ENCODE measurements at regions not wholly inside any gene's neighbourhood (a gene's known extent, or its start where the extent isn't known, plus 50 kb on each side); places are given as distances from the start of the nearest gene placed in this dataset.

GRCh38 chr12:71038960-71039359 is 118.4 kb upstream of the PTPRR start:
- Histone ChIP-seq H3K9me3 (ENCODE audit: control insufficient read depth, insufficient read depth, low read length) (no peaks in the 10 kb centered on the region), H3K4me3 (ENCODE audit: low read length) (no peak overlapping the region), H3K27ac (ENCODE audit: low read length) (no peak overlapping the region), H3K27me3 (ENCODE audit: control insufficient read depth, insufficient read depth, low read length) (no peaks in the 10 kb centered on the region), H3K36me3 (ENCODE audit: control insufficient read depth, insufficient read depth, low read length) (no peaks in the 10 kb centered on the region), H3K4me1 (ENCODE audit: control insufficient read depth, insufficient read depth, low read length) (no peaks in the 10 kb centered on the region)
- WGBS (ENCODE audit: insufficient coverage, insufficient read length), result no CpG with 5 or more reads among the region's 1 CpG
- no peak for DNase-seq (ENCODE audit: low read depth, low spot score)

- Histone ChIP-seq H3K4me3 (ENCODE audit: low read length) (no peak overlapping the region), H3K36me3 (ENCODE audit: control insufficient read depth, insufficient read depth, low read length) (no peaks in the 10 kb centered on the region), H3K4me1 (ENCODE audit: control insufficient read depth, insufficient read depth, low read length) (no peaks in the 10 kb centered on the region), H3K9me3 (ENCODE audit: control insufficient read depth, insufficient read depth, low read length) (no peaks in the 10 kb centered on the region), H3K27ac (ENCODE audit: low read length) (no peak overlapping the region), H3K27me3 (ENCODE audit: control insufficient read depth, insufficient read depth, low read length) (no peaks in the 10 kb centered on the region)
- no CpG with 5 or more reads among the region's 1 CpG for WGBS (ENCODE audit: insufficient coverage, insufficient read length)
- DNase-seq (ENCODE audit: low read depth, low spot score), result no peak
Measured at GRCh38 chr12:71036526-71036925, 116.0 kb upstream of the PTPRR start.

- Histone ChIP-seq H3K4me1 (ENCODE audit: control insufficient read depth, insufficient read depth, low read length) (no peaks in the 10 kb centered on the region), H3K27ac (ENCODE audit: low read length) (no peak overlapping the region), H3K36me3 (ENCODE audit: control insufficient read depth, insufficient read depth, low read length) (no peaks in the 10 kb centered on the region), H3K27me3 (ENCODE audit: control insufficient read depth, insufficient read depth, low read length) (no peaks in the 10 kb centered on the region), H3K9me3 (ENCODE audit: control insufficient read depth, insufficient read depth, low read length) (no peaks in the 10 kb centered on the region), H3K4me3 (ENCODE audit: low read length) (no peak overlapping the region)
- no CpG with 5 or more reads among the region's 4 CpGs for WGBS (ENCODE audit: insufficient coverage, insufficient read length)
- DNase-seq (ENCODE audit: low read depth, low spot score), result no peak
Measured at GRCh38 chr12:71032933-71033332, 112.4 kb upstream of the PTPRR start.

- H3K9me3 ChIP-seq (ENCODE audit: control insufficient read depth, insufficient read depth, low read length), result no peaks in the 10 kb centered on the region
- WGBS (ENCODE audit: insufficient coverage, insufficient read length), result no CpG with 5 or more reads among the region's 3 CpGs
- no peak overlapping the region for H3K4me3 ChIP-seq (ENCODE audit: low read length)
- H3K36me3 ChIP-seq (ENCODE audit: control insufficient read depth, insufficient read depth, low read length), result no peaks in the 10 kb centered on the region
- no peak overlapping the region for H3K27ac ChIP-seq (ENCODE audit: low read length)
- H3K4me1 ChIP-seq (ENCODE audit: control insufficient read depth, insufficient read depth, low read length), result no peaks in the 10 kb centered on the region
- no peak for DNase-seq (ENCODE audit: low read depth, low spot score)
- H3K27me3 ChIP-seq (ENCODE audit: control insufficient read depth, insufficient read depth, low read length), result no peaks in the 10 kb centered on the region
Measured at GRCh38 chr12:71029302-71029701, 108.8 kb upstream of the PTPRR start.

- Histone ChIP-seq H3K36me3 (ENCODE audit: control insufficient read depth, insufficient read depth, low read length) (no peaks in the 10 kb centered on the region), H3K27ac (ENCODE audit: low read length) (no peak overlapping the region), H3K27me3 (ENCODE audit: control insufficient read depth, insufficient read depth, low read length) (no peaks in the 10 kb centered on the region), H3K4me1 (ENCODE audit: control insufficient read depth, insufficient read depth, low read length) (no peaks in the 10 kb centered on the region), H3K4me3 (ENCODE audit: low read length) (no peak overlapping the region), H3K9me3 (ENCODE audit: control insufficient read depth, insufficient read depth, low read length) (no peaks in the 10 kb centered on the region)
- WGBS (ENCODE audit: insufficient coverage, insufficient read length), result no CpG with 5 or more reads among the region's 7 CpGs
- no peak for DNase-seq (ENCODE audit: low read depth, low spot score)
Measured at GRCh38 chr12:71027856-71028255, 107.3 kb upstream of the PTPRR start.

GRCh38 chr12:71024827-71025226 is 104.3 kb upstream of the PTPRR start:
- H3K27ac ChIP-seq (ENCODE audit: low read length), result no peak overlapping the region
- H3K9me3 ChIP-seq (ENCODE audit: control insufficient read depth, insufficient read depth, low read length), result no peaks in the 10 kb centered on the region
- no peak overlapping the region for H3K4me3 ChIP-seq (ENCODE audit: low read length)
- DNase-seq (ENCODE audit: low read depth, low spot score), result no peak
- H3K36me3 ChIP-seq (ENCODE audit: control insufficient read depth, insufficient read depth, low read length), result no peaks in the 10 kb centered on the region
- no peaks in the 10 kb centered on the region for H3K4me1 ChIP-seq (ENCODE audit: control insufficient read depth, insufficient read depth, low read length)
- no peaks in the 10 kb centered on the region for H3K27me3 ChIP-seq (ENCODE audit: control insufficient read depth, insufficient read depth, low read length)
- WGBS (ENCODE audit: insufficient coverage, insufficient read length), result no CpG with 5 or more reads among the region's 2 CpGs

- no CpG with 5 or more reads among the region's 5 CpGs for WGBS (ENCODE audit: insufficient coverage, insufficient read length)
- Histone ChIP-seq H3K27ac (ENCODE audit: low read length) (no peak overlapping the region), H3K36me3 (ENCODE audit: control insufficient read depth, insufficient read depth, low read length) (no peaks in the 10 kb centered on the region), H3K27me3 (ENCODE audit: control insufficient read depth, insufficient read depth, low read length) (no peaks in the 10 kb centered on the region), H3K9me3 (ENCODE audit: control insufficient read depth, insufficient read depth, low read length) (no peaks in the 10 kb centered on the region), H3K4me1 (ENCODE audit: control insufficient read depth, insufficient read depth, low read length) (no peaks in the 10 kb centered on the region), H3K4me3 (ENCODE audit: low read length) (no peak overlapping the region)
- DNase-seq (ENCODE audit: low read depth, low spot score), result no peak
Measured at GRCh38 chr12:71024281-71024680, 103.7 kb upstream of the PTPRR start.

DNA sequence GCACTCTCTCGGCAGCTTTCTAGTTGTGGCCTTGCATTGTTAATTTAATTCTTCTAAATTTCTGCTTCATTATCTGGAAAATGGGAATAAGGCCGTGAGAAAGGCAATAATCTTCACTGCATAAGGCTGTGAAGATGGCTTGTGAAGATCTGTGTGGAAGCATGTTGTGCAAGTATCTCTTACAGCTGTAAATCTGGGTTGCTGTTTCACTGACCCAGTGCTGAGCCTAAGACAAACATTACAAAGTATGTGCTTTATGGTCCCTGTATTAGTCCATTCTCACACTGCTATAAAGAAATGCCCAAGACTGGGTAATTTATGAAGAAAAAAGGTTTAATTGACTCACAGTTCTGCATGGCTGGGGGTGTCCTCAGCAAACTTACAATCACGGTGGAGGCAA is 101.0 kb upstream of the PTPRR start:
- Histone ChIP-seq H3K9me3 (ENCODE audit: control insufficient read depth, insufficient read depth, low read length) (no peaks in the 10 kb centered on the region), H3K36me3 (ENCODE audit: control insufficient read depth, insufficient read depth, low read length) (no peaks in the 10 kb centered on the region), H3K27ac (ENCODE audit: low read length) (no peak overlapping the region), H3K27me3 (ENCODE audit: control insufficient read depth, insufficient read depth, low read length) (no peaks in the 10 kb centered on the region), H3K4me3 (ENCODE audit: low read length) (no peak overlapping the region), H3K4me1 (ENCODE audit: control insufficient read depth, insufficient read depth, low read length) (no peaks in the 10 kb centered on the region)
- WGBS (ENCODE audit: insufficient coverage, insufficient read length), result no CpG with 5 or more reads among the region's 3 CpGs
- no peak for DNase-seq (ENCODE audit: low read depth, low spot score)

GRCh38 chr12:71019282-71019831 is 98.8 kb upstream of the PTPRR start:
- WGBS (ENCODE audit: insufficient coverage, insufficient read length), result no CpG with 5 or more reads among the region's 6 CpGs
- H3K4me1 ChIP-seq (ENCODE audit: control insufficient read depth, insufficient read depth, low read length), result no peaks in the 10 kb centered on the region
- H3K9me3 ChIP-seq (ENCODE audit: control insufficient read depth, insufficient read depth, low read length), result no peaks in the 10 kb centered on the region
- H3K4me3 ChIP-seq (ENCODE audit: low read length), result no peak overlapping the region
- no peaks in the 10 kb centered on the region for H3K36me3 ChIP-seq (ENCODE audit: control insufficient read depth, insufficient read depth, low read length)
- no peak for DNase-seq (ENCODE audit: low read depth, low spot score)
- H3K27me3 ChIP-seq (ENCODE audit: control insufficient read depth, insufficient read depth, low read length), result no peaks in the 10 kb centered on the region
- no peak overlapping the region for H3K27ac ChIP-seq (ENCODE audit: low read length)

- WGBS (ENCODE audit: insufficient coverage, insufficient read length), result no CpG with 5 or more reads among the region's 2 CpGs
- no peak for DNase-seq (ENCODE audit: low read depth, low spot score)
- Histone ChIP-seq H3K36me3 (ENCODE audit: control insufficient read depth, insufficient read depth, low read length) (no peaks in the 10 kb centered on the region), H3K27ac (ENCODE audit: low read length) (no peak overlapping the region), H3K27me3 (ENCODE audit: control insufficient read depth, insufficient read depth, low read length) (no peaks in the 10 kb centered on the region), H3K4me3 (ENCODE audit: low read length) (no peak overlapping the region), H3K9me3 (ENCODE audit: control insufficient read depth, insufficient read depth, low read length) (no peaks in the 10 kb centered on the region), H3K4me1 (ENCODE audit: control insufficient read depth, insufficient read depth, low read length) (no peaks in the 10 kb centered on the region)
Measured at GRCh38 chr12:71018682-71019081, 98.1 kb upstream of the PTPRR start.

DNA sequence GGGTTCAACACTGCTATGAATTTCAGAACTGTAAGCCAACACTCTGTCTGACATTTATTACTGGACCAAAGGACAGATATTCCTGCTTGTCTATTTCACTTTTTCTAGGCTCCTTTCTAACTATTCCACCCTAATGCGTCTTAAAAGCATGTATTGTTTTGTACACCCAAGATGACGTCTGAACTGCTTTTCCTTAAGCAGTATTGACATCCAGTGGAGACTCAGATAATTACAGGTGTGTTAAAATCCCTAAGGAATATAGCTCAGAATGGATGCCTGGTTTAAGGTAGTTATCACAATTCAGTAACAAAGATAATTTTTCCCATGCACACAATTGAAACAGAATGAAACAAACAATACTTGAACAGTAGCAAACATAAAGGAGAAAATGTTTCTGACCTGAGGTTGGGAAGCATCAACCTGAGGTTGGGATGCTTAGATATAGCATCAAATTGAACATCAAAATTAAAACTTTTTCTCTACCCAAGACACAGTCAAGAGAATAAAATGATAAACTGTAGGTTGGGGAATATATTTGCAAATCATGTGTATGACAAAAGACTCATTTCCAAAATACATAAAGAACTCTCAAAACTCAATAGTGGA is 93.7 kb upstream of the PTPRR start:
- H3K9me3 ChIP-seq (ENCODE audit: control insufficient read depth, insufficient read depth, low read length), result no peaks in the 10 kb centered on the region
- no peaks in the 10 kb centered on the region for H3K27me3 ChIP-seq (ENCODE audit: control insufficient read depth, insufficient read depth, low read length)
- no CpG with 5 or more reads among the region's 2 CpGs for WGBS (ENCODE audit: insufficient coverage, insufficient read length)
- H3K27ac ChIP-seq (ENCODE audit: low read length), result no peak overlapping the region
- DNase-seq (ENCODE audit: low read depth, low spot score), result no peak
- no peaks in the 10 kb centered on the region for H3K36me3 ChIP-seq (ENCODE audit: control insufficient read depth, insufficient read depth, low read length)
- no peaks in the 10 kb centered on the region for H3K4me1 ChIP-seq (ENCODE audit: control insufficient read depth, insufficient read depth, low read length)
- no peak overlapping the region for H3K4me3 ChIP-seq (ENCODE audit: low read length)
